GM19397 (cell line): ENCODE measurements at regions not wholly inside any gene's neighbourhood (a gene's known extent, or its start where the extent isn't known, plus 50 kb on each side); places are given as distances from the start of the nearest gene placed in this dataset.
"Not testable (repeated sequence)": the region's sequence is repeated elsewhere in the genome, so short reads cannot be mapped to it uniquely, and the experiment has no call there.

Source experiments
- ATAC-seq: cut with Tn5 transposase; IDR thresholded peaks from one replicate; pipeline ENCODE4 v1.9.1; 2021; ENCODE audit warnings: mild to moderate bottlenecking, moderate library complexity; ENCODE audit not compliant: unreplicated experiment

- not testable (repeated sequence) for ATAC-seq
Measured at GRCh38 chrX:31014474-31014873, 57.4 kb downstream of the FTHL17 start.

DNA sequence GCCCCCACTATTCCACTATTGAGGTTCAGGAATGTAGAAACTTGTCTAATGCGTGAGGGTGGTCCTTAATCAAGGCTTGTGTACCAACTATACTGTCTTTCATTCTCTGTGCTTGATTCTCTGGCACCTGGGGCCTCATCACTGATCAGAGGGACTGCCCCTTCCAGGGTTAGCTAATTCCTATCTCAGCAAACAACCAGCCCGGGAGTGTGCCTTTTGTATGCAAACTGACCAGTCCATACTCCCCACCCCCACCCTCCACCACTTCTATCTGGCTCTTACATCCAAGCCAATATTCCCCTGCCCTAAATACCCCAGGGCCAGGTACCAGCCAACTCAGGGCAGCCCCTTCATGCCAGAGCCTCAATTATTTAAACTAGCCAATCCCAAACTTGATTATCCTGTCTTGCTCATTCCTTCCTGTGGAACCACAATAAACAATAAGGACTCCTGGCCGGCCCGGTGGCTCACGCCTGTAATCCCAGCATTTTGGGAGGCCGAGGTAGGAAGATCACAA is 59.3 kb downstream of the FTHL17 start:
- ATAC-seq = no peak

- ATAC-seq = no peak
Measured at GRCh38 chrX:31007321-31007720, 64.5 kb downstream of the FTHL17 start.

DNA sequence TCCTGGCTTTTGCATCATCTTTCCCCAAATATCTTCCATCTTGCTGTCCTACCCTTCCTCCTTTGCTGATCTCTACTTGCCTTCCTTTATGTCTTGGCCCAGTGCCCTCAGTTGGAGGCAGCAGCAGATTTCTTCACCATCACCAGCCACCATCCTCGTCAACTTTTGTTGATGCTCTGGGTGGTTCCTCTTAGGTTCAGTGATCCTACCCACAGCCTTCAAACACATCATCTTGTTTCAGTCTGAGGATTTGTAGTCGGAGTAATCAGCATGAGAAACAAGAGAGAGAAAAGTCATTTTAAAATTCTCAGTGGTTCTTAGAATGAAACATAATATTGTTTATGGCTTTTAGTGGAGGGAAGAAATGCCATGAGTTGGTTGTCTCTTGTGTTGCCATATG is 65.8 kb downstream of the FTHL17 start:
- ATAC-seq = no peak

GRCh38 chrX:30997411-30997810 is 74.4 kb downstream of the FTHL17 start:
- no peak for ATAC-seq

- ATAC-seq = no peak
Measured at GRCh38 chrX:30995705-30996104, 76.1 kb downstream of the FTHL17 start.

GRCh38 chrX:30995060-30995700 is 76.7 kb downstream of the FTHL17 start:
- ATAC-seq = no peak

DNA sequence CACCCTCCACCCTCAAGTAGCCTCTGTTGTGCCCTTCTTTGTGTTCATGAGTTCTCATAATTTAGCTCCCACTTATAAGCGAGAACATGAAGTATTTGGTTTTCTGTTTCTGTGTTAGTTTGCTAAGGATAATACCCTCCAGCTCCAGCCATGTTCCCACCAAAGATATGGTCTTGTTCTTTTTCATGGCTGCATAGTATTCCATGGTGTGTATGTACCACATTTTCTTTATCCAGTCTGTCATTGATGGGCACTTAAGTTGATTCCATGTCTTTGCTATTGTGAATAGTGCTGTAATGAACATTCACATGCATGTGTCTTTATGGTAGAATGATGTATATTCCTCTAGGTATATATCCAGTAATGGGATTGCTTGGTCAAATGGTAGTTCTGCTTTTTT is 77.8 kb downstream of the FTHL17 start:
- not testable (repeated sequence) for ATAC-seq

DNA sequence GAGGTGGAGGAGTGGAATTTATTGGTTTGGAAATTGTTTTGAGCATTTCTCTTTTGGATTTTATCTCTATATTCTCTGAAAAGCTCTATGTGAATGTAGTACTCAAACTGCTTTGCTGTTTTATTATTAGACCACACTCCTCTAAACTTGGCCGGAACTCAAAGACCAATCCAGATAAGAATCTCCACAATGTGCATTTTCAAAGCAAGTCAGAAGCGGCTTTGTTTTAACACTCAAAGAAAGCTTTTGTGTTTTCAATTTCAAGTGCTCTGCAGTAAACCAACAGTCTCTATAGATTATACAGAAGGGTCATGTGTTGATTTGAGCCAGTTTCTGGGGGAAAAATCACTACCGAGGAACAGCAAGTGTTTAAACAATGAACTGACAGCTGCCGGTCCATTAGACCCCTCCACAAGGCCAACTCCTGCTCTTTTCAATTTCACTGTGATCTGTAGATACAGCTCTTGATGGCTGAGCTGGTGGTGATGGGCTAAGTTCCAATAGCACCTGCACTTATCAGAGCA is 79.4 kb downstream of the FTHL17 start:
- ATAC-seq = no peak

- no peak for ATAC-seq
Measured at GRCh38 chrX:30990361-30990760, 81.5 kb downstream of the FTHL17 start.

GRCh38 chrX:30982467-30982866 is 89.4 kb downstream of the FTHL17 start:
- no peak for ATAC-seq

DNA sequence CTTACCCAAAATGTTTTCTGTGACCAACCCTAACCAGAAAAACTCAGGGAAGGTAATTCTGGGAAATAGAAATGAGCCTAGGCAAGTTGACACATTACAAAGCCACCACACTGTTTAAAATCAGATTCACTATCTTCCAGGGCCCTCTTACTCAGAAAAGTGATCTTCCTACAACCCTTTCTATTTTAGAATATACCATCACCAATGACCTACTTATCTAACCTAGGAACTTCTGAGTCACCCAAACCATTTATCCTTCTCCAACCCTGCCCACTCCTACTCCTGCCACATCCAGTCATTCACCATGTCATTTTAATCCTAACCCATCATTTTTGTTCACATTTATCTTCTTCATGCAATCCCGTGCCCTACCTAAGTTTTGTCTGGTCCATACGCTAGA is 89.9 kb downstream of the FTHL17 start:
- no peak for ATAC-seq

- ATAC-seq = no peak
Measured at GRCh38 chrX:30979271-30979670, 90.2 kb upstream of the TAB3 start.

DNA sequence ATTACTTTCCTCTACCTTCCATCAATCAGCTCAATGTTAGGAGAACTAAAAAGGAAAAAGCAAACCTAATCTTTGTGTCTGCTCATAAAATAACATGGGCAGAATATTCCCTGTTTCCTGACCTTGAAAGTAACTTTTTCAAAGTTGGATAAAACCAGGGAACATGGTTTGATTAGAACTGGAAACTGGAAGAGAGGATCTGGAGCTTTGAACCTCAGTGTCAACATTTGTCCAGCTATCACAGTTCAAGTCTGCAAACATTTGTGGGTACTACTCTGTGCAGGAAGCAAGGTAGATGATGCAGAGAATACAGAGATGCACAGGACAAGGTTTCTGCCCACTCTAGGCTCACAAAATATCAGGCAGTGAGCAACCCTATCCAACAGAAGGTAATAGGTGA is 86.4 kb upstream of the TAB3 start:
- no peak for ATAC-seq

DNA sequence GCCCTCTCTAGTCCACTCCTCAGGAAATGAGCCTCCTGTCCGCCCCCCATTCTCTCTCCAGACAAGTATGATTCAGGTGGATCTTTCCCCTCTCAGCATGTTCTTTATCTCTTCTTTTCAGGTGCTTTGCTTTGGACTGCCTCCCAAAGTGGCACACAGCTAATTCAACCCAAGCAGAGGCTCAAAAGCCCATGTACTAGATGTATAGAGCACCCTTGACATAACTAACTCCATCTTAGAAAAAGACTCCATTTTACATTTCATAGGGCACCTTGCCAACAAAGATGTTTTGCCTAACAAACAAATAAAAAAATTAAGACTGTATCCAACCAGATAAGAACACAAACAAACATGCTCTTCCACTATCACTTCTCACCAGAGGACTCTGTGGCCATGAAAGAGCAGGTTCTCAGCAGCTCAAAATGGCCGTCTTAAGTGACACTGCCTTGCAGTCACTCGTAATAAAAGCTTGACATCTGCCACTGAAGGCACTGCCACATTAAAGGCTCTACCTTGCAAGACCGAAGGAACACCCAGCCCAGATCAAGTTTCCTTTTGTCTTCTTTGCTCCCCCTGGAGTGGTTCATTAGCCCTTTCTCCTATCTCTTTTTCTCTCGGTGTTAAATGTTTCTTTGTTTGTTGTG is 84.9 kb upstream of the TAB3 start:
- ATAC-seq = no peak

- ATAC-seq = peak; percentile 92
Measured at GRCh38 chrX:30971774-30972603, 82.9 kb upstream of the TAB3 start.

GRCh38 chrX:30967516-30967915 is 78.5 kb upstream of the TAB3 start:
- ATAC-seq = no peak

DNA sequence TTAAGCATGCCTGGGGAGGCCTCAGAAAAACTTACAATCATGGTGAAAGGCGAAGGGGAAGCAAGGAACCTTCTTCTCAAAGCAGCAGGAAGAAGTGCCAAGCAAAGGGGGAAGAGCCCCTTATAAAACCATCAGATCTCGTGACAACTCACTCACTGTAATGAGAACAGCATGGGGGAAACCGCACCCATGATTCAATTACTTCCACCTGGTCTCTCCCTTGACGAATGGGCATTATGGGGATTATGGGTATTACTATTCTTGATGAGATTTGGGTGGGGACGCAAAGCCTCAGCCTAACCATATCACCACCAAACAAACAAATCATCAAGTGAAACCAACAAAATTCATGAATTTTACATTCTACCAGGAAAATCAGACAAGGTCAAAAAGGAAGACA is 76.7 kb upstream of the TAB3 start:
- no peak for ATAC-seq

DNA sequence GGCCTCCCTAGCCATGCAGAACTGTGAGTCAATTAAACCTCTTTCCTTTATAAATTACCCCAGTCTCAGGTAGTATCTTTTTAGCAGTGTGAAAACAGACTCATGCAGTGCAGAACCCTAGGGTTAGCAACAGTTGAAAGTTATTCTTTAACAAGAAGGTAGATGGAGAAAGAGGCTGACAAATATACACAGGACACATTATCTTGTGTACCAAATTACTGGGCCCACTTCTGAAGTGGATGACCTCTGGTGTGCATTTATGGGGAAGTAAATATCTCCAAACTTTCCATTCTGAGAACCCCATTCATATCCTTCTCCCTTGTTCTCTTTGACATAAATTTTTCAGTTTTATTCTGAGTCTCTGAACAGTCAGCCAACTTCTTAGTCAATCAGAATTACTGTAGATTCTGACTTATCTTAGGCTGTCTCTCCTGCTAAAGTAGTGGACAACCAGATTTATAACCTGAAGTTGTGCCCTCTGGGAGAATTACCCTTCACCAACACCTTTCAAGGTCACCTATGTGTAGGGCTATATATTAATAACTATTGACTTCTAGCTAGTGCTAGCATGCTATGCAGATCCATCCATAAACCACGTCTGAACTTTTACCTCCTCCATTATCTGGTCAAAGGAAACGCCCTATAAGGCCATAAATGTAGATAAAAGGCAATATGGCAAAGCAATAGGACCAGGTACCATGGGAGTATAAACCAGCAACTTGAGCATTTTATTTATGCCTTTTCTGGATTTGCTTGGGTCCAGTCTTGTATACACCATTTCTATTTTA is 72.5 kb upstream of the TAB3 start:
- no peak for ATAC-seq

GRCh38 chrX:30957753-30958152 is 68.7 kb upstream of the TAB3 start:
- ATAC-seq = no peak

DNA sequence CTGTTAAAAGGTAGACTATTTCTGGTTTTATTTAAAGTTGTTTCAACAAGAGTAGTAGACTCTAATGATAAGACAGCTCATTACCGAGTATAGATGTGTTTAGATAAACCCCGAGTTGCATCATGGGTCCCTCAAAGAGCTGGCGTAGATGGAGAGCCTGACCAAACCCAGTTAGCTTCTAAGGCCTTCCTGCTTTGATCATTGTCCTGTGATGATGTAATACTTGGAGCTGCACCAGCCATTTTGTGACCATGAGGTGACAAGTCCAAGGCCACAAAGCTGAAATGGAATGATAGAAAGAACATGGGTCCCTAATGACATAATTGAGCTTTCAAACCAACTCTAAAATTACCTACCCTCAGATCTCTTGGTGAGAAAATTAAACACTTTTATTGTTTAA is 66.6 kb upstream of the TAB3 start:
- ATAC-seq = no peak
